ENCODE measurements at regions not wholly inside any gene's neighbourhood (a gene's known extent, or its start where the extent isn't known, plus 50 kb on each side); places are given as distances from the start of the nearest gene placed in this dataset.
"Not testable (repeated sequence)": the region's sequence is repeated elsewhere in the genome, so short reads cannot be mapped to it uniquely, and the experiment has no call there.

- TF ChIP-seq CTCF (IDR thresholded peaks at IDR 0.05) (no peak), POLR2A (IDR thresholded peaks at IDR 0.05) (no peak)
- Histone ChIP-seq H3K27ac (no peak overlapping the region), H3K36me3 (ENCODE audit: low read depth, missing control alignments) (no peaks in the 10 kb centered on the region), H3K4me3 (no peak overlapping the region), H3K27me3 (no peaks in the 10 kb centered on the region), H3K4me1 (no peaks in the 10 kb centered on the region), H3K9me3 (no peaks in the 10 kb centered on the region)
- 95 to 97% methylated on average over 1 of the region's 1 CpG for WGBS, 2 donors
- DNase-seq: no peak
- intact Hi-C loops (cut with DNase I; ENCODE audit: low total_unique reads): no loop called here
These were observed 130.8 kb upstream of the PRKD1 start for GRCh38 chr14:30058401-30058800.

GRCh38 chr14:30063746-30064145 is 136.1 kb upstream of the PRKD1 start:
- intact Hi-C loops (cut with DNase I; ENCODE audit: low total_unique reads): no loop called here
- TF ChIP-seq POLR2A (IDR thresholded peaks at IDR 0.05) (no peak), CTCF (IDR thresholded peaks at IDR 0.05) (no peak)
- Histone ChIP-seq H3K36me3 (ENCODE audit: low read depth, missing control alignments) (no peaks in the 10 kb centered on the region), H3K27me3 (no peaks in the 10 kb centered on the region), H3K27ac (no peak overlapping the region), H3K9me3 (no peaks in the 10 kb centered on the region), H3K4me1 (no peaks in the 10 kb centered on the region), H3K4me3 (no peak overlapping the region)
- WGBS, 2 donors: 57 to 68% methylated on average over 2 of the region's 2 CpGs
- no peak for DNase-seq

GRCh38 chr14:30064454-30064853 is 136.8 kb upstream of the PRKD1 start:
- TF ChIP-seq CTCF (IDR thresholded peaks at IDR 0.05): no peak
- TF ChIP-seq POLR2A (IDR thresholded peaks at IDR 0.05): no peak
- H3K27me3 ChIP-seq: no peaks in the 10 kb centered on the region
- H3K4me1 ChIP-seq: no peaks in the 10 kb centered on the region
- H3K27ac ChIP-seq: no peak overlapping the region
- H3K4me3 ChIP-seq: no peak overlapping the region
- intact Hi-C loops (cut with DNase I; ENCODE audit: low total_unique reads): no loop called here
- no peak for DNase-seq
- no peaks in the 10 kb centered on the region for H3K36me3 ChIP-seq (ENCODE audit: low read depth, missing control alignments)
- no peaks in the 10 kb centered on the region for H3K9me3 ChIP-seq

GRCh38 chr14:30069536-30069935 is 141.9 kb upstream of the PRKD1 start:
- TF ChIP-seq CTCF (IDR thresholded peaks at IDR 0.05) (no peak), POLR2A (IDR thresholded peaks at IDR 0.05) (no peak)
- no peaks in the 10 kb centered on the region for H3K9me3 ChIP-seq
- no peak for DNase-seq
- no peak overlapping the region for H3K4me3 ChIP-seq
- H3K27ac ChIP-seq: no peak overlapping the region
- H3K4me1 ChIP-seq: no peaks in the 10 kb centered on the region
- H3K36me3 ChIP-seq (ENCODE audit: low read depth, missing control alignments): no peaks in the 10 kb centered on the region
- 46 to 54% methylated on average over 1 of the region's 1 CpG for WGBS, 2 donors
- intact Hi-C loops (cut with DNase I; ENCODE audit: low total_unique reads): no loop called here
- H3K27me3 ChIP-seq: no peaks in the 10 kb centered on the region

GRCh38 chr14:30072454-30072853 is 144.8 kb upstream of the PRKD1 start:
- DNase-seq; H3K9me3 ChIP-seq; H3K4me1 ChIP-seq; H3K27ac ChIP-seq; H3K36me3 ChIP-seq (ENCODE audit: low read depth, missing control alignments); H3K27me3 ChIP-seq; intact Hi-C loops (cut with DNase I; ENCODE audit: low total_unique reads); H3K4me3 ChIP-seq: not testable (repeated sequence)
- WGBS, 2 donors: 43 to 53% methylated on average over 2 of the region's 2 CpGs
